ENCODE measurements at regions not wholly inside any gene's neighbourhood (a gene's known extent, or its start where the extent isn't known, plus 50 kb on each side); places are given as distances from the start of the nearest gene placed in this dataset.

- no peaks in the 10 kb centered on the region for H3K79me2 ChIP-seq (ENCODE audit: control insufficient read depth, insufficient read depth, low read length)
- no peaks in the 10 kb centered on the region for H3K9me3 ChIP-seq (ENCODE audit: control insufficient read depth, low read depth, low read length)
- H3K4me3 ChIP-seq (ENCODE audit: control insufficient read depth in 2 of 3, extremely low read depth in 1 of 3, insufficient read depth in 2 of 3, low read depth in 1 of 3, low read length in 3 of 3): no peak overlapping the region
- FAIRE-seq (peak; percentile 67), DNase-seq (ENCODE audit: low read depth, low spot score) (no peak)
- no peak overlapping the region for H3K27ac ChIP-seq (ENCODE audit: control insufficient read depth, insufficient read depth, low read length)
- H3K4me2 ChIP-seq (ENCODE audit: control insufficient read depth, extremely low read depth, insufficient read depth, low read depth, low read length): no peak overlapping the region
- no peaks in the 10 kb centered on the region for H3K9me1 ChIP-seq (ENCODE audit: control insufficient read depth, extremely low read depth, insufficient read depth, low read length)
- dilution Hi-C loops (cut with MboI; ENCODE audit: extremely low pct_ligation_motif_present, low sequenced_read_pairs): no loop called here
- H3K4me1 ChIP-seq (ENCODE audit: control insufficient read depth, extremely low read depth, insufficient read depth, low read length): no peaks in the 10 kb centered on the region
- H4K20me1 ChIP-seq (ENCODE audit: control insufficient read depth, extremely low read depth, insufficient read depth, low read length): no peaks in the 10 kb centered on the region
- no peak overlapping the region for H3K9ac ChIP-seq (ENCODE audit: control insufficient read depth, extremely low read depth, insufficient read depth, low read length)
- no peaks in the 10 kb centered on the region for H3K27me3 ChIP-seq (ENCODE audit: control insufficient read depth, extremely low read depth, insufficient read depth, low read length)
- no peak overlapping the region for H2AFZ ChIP-seq (ENCODE audit: control insufficient read depth, low read length)
- TF ChIP-seq CTCF (optimal IDR thresholded peaks at IDR 0.05 in 1 of 3, IDR thresholded peaks at IDR 0.05 in 1 of 3, conservative IDR thresholded peaks at IDR 0.05 in 1 of 3; ENCODE audit: extremely low read depth in 1 of 3, insufficient read depth in 2 of 3, low read length in 3 of 3): no peak
- TF ChIP-seq EZH2 (IDR thresholded peaks at IDR 0.05; ENCODE audit: low read length): no peak
- H3K36me3 ChIP-seq (ENCODE audit: control insufficient read depth in 2 of 2, extremely low read depth in 1 of 2, insufficient read depth in 2 of 2, low read length in 2 of 2): no peaks in the 10 kb centered on the region
Observed at GRCh38 chr5:44945743-44946142, 137.0 kb downstream of the MRPS30 start.

- no peaks in the 10 kb centered on the region for H3K9me3 ChIP-seq (ENCODE audit: control insufficient read depth, low read depth, low read length)
- H3K79me2 ChIP-seq (ENCODE audit: control insufficient read depth, insufficient read depth, low read length): no peaks in the 10 kb centered on the region
- no peak overlapping the region for H2AFZ ChIP-seq (ENCODE audit: control insufficient read depth, low read length)
- no peak for DNase-seq (ENCODE audit: low read depth, low spot score)
- no peaks in the 10 kb centered on the region for H3K27me3 ChIP-seq (ENCODE audit: control insufficient read depth, extremely low read depth, insufficient read depth, low read length)
- no peak for FAIRE-seq
- TF ChIP-seq CTCF (optimal IDR thresholded peaks at IDR 0.05 in 1 of 3, IDR thresholded peaks at IDR 0.05 in 1 of 3, conservative IDR thresholded peaks at IDR 0.05 in 1 of 3; ENCODE audit: extremely low read depth in 1 of 3, insufficient read depth in 2 of 3, low read length in 3 of 3): no peak
- no peak for TF ChIP-seq EZH2 (IDR thresholded peaks at IDR 0.05; ENCODE audit: low read length)
- no peaks in the 10 kb centered on the region for H3K9me1 ChIP-seq (ENCODE audit: control insufficient read depth, extremely low read depth, insufficient read depth, low read length)
- no peaks in the 10 kb centered on the region for H3K4me1 ChIP-seq (ENCODE audit: control insufficient read depth, extremely low read depth, insufficient read depth, low read length)
- no peak overlapping the region for H3K4me2 ChIP-seq (ENCODE audit: control insufficient read depth, extremely low read depth, insufficient read depth, low read depth, low read length)
- H3K36me3 ChIP-seq (ENCODE audit: control insufficient read depth in 2 of 2, extremely low read depth in 1 of 2, insufficient read depth in 2 of 2, low read length in 2 of 2): no peaks in the 10 kb centered on the region
- H3K27ac ChIP-seq (ENCODE audit: control insufficient read depth, insufficient read depth, low read length): no peak overlapping the region
- dilution Hi-C loops (cut with MboI; ENCODE audit: extremely low pct_ligation_motif_present, low sequenced_read_pairs): no loop called here
- H4K20me1 ChIP-seq (ENCODE audit: control insufficient read depth, extremely low read depth, insufficient read depth, low read length): no peaks in the 10 kb centered on the region
- H3K4me3 ChIP-seq (ENCODE audit: control insufficient read depth in 2 of 3, extremely low read depth in 1 of 3, insufficient read depth in 2 of 3, low read depth in 1 of 3, low read length in 3 of 3): no peak overlapping the region
- no peak overlapping the region for H3K9ac ChIP-seq (ENCODE audit: control insufficient read depth, extremely low read depth, insufficient read depth, low read length)
Observed at GRCh38 chr5:44949687-44950086, 140.9 kb downstream of the MRPS30 start.
